Esophagus (tissue), 2 donors: ENCODE measurements at regions not wholly inside any gene's neighbourhood (a gene's known extent, or its start where the extent isn't known, plus 50 kb on each side); places are given as distances from the start of the nearest gene placed in this dataset.
"Not testable (repeated sequence)": the region's sequence is repeated elsewhere in the genome, so short reads cannot be mapped to it uniquely, and the experiment has no call there.

Experiments
- H3K27ac ChIP-seq, 2 donors: one replicate each; pipeline ENCODE4 v1.5.1; 2013; ENCODE audit warnings: low read depth in 2 of 2, mild to moderate bottlenecking in 2 of 2, inconsistent platforms in 1 of 2, low read length in 1 of 2, moderate library complexity in 1 of 2
- H3K27me3 ChIP-seq, 2 donors: one replicate each; pipeline ENCODE4 v1.6.1; 2013; ENCODE audit warnings: low read length in 2 of 2, control low read depth in 1 of 2, mild to moderate bottlenecking in 1 of 2; ENCODE audit not compliant: insufficient read depth in 2 of 2, control insufficient read depth in 1 of 2
- H3K36me3 ChIP-seq, 2 donors: one replicate each; pipeline ENCODE4 v1.6.1; 2013; ENCODE audit warnings: low read length in 1 of 2; ENCODE audit not compliant: control insufficient read depth in 2 of 2, insufficient read depth in 2 of 2
- H3K4me1 ChIP-seq, 2 donors: one replicate each; pipeline ENCODE4 v1.6.1; 2013; ENCODE audit warnings: low read length in 1 of 2; ENCODE audit not compliant: control insufficient read depth in 2 of 2, insufficient read depth in 2 of 2
- H3K4me3 ChIP-seq, 2 donors: one replicate each; pipeline ENCODE4 v1.5.1; 2013; ENCODE audit warnings: low read length in 2 of 2, mild to moderate bottlenecking in 2 of 2, low read depth in 1 of 2, moderate library complexity in 1 of 2
- H3K9me3 ChIP-seq, 2 donors: one replicate each; pipeline ENCODE4 v1.6.1; 2013; ENCODE audit warnings: mild to moderate bottlenecking in 2 of 2, low read depth in 1 of 2, low read length in 1 of 2, moderate library complexity in 1 of 2; ENCODE audit not compliant: control insufficient read depth in 2 of 2, insufficient read depth in 1 of 2
- WGBS, 2 donors: extraction: QIAGEN DNeasy Blood & Tissue Kit; methylation state at CpG; one replicate each; pipeline ENCODE4 v1.1.7; 2013; 5-methylcytosine and 5-hydroxymethylcytosine counted together
- donor health status: healthy with polysubstance abuse.
- donor health status: Bipolar disorder and iron deficiency.

DNA sequence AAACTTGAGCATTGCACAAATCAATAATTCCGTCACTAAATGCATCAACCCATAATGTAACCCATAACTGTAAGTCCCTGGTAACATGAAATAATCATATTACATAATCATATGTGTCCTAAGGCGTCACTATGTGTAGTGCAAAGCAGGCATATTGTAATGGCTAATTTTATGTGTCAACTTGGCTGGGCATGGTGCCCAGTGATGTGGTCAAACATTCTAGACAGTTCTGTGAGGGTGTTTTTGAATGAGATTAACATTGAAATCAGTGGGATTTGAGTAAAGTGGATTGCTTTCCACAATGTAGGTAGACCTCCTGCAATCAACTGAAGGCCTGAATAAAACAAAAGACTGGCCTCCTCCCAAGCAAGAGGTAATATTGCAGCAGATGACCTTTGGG is 794.4 kb upstream of the ACO1 start:
- 81 to 85% methylated on average over 2 of the region's 2 CpGs for WGBS, 2 donors
- no peaks in the 10 kb centered on the region for H3K4me1 ChIP-seq
- H3K27ac ChIP-seq, result no peak overlapping the region
- no peaks in the 10 kb centered on the region for H3K27me3 ChIP-seq
- no peak overlapping the region for H3K4me3 ChIP-seq
- no peaks in the 10 kb centered on the region for H3K36me3 ChIP-seq
- no peaks in the 10 kb centered on the region for H3K9me3 ChIP-seq

DNA sequence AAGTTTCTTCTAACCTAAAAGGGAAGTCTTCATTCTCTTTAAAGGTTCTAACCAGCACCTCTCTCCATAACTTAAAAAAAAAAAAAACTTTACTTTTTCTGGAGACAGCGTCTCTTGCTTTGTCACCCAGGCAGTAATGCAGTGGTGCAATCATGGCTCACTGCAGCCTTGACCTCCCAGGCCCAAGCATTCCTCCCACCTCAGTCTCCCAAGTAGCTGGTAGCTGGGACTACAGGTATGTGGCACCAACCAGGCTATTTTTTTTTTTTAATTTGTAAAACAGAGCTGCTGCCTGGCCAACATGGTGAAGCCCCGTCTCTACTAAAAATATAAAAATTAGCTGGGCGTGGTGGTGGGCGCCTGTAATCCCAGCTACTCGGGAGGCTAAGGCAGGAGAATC is 787.4 kb upstream of the ACO1 start:
- H3K27me3 ChIP-seq, H3K4me1 ChIP-seq, H3K4me3 ChIP-seq, H3K9me3 ChIP-seq, H3K27ac ChIP-seq, H3K36me3 ChIP-seq: not testable (repeated sequence)
- 91 to 93% methylated on average over 5 of the region's 5 CpGs for WGBS, 2 donors

DNA sequence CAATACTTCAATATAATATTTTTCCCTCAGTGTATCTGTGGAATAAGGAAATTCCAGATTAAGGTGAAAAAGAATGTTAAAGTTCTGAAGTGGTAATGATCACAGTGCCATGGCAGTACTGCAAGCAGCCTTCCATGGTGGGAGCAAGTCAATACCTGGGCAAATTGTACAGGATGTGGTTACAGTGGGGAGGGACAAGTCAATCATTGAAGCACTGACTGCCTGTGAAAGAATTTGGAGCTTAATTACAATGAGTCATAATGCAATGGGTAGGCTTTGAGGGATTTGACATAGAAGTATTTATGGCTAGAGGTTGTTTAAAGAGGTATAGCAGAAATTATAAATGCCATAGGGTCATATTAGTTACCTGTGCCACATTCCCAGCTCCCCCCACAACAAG is 786.5 kb upstream of the ACO1 start:
- no peaks in the 10 kb centered on the region for H3K27me3 ChIP-seq
- H3K4me3 ChIP-seq, result no peak overlapping the region
- no peaks in the 10 kb centered on the region for H3K9me3 ChIP-seq
- no peaks in the 10 kb centered on the region for H3K4me1 ChIP-seq
- H3K27ac ChIP-seq, result no peak overlapping the region
- no peaks in the 10 kb centered on the region for H3K36me3 ChIP-seq

DNA sequence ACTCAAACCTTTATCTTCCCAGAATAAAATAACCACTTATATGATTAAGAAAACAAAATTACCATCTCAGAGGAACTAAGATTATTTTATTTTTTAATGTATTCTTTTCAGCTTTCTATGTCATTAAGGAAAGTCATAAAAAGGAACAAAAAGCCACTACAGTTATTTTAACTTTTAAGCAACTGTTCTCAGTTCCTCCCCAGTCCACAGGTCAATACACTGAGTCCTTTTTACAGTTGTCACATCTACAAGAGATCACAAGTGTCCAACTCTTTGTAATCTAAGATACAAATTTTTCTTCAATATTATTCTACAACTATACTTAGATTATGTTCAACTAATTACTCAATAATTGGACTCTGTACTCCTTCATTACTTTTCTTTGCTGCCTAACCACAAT is 782.8 kb upstream of the ACO1 start:
- no peak overlapping the region for H3K4me3 ChIP-seq
- no peaks in the 10 kb centered on the region for H3K36me3 ChIP-seq
- no peaks in the 10 kb centered on the region for H3K4me1 ChIP-seq
- H3K27ac ChIP-seq, result no peak overlapping the region
- H3K9me3 ChIP-seq, result no peaks in the 10 kb centered on the region
- no peaks in the 10 kb centered on the region for H3K27me3 ChIP-seq

DNA sequence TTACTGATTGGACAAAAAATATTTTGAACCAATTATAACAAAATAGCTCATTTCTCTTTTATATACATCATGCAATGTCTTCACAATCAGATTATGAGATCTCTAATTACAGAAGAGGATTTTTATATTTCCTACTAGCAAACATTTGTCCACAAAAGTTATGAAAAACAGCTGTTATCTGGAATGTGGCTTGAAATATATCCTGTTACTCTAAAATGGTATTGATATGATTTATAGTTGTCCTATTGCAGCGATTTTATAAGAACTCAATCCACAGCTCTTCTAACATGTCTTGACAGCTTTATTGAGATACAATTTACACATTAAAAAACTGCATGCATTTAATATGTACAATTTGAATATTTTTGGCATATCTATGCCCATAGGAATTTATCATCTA is 779.9 kb upstream of the ACO1 start:
- Histone ChIP-seq H3K27ac (no peak overlapping the region), H3K9me3 (no peaks in the 10 kb centered on the region), H3K4me1 (no peaks in the 10 kb centered on the region), H3K4me3 (no peak overlapping the region), H3K27me3 (no peaks in the 10 kb centered on the region), H3K36me3 (no peaks in the 10 kb centered on the region)
- WGBS, 2 donors, result 46 to 57% methylated on average over 1 of the region's 1 CpG

DNA sequence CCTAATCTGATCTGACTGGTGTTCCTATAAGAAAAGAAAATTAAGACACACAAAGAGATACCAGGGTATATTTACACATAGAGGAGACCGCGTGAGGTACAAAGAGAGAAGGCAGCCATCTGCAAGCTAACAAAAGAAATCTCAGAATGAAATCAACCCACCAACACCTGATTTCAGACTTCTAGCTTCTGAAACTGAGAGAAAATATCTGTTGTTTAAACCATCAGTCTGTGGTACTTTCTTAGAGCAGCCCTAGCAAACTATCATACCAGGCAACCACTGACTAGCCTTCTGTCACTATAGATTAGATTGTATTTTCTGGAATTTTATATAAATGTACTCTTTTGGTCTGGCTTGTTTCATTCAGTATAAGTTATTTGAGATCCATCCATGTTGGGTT is 779.3 kb upstream of the ACO1 start:
- 89 to 94% methylated on average over 2 of the region's 2 CpGs for WGBS, 2 donors
- no peaks in the 10 kb centered on the region for H3K9me3 ChIP-seq
- H3K27ac ChIP-seq, result no peak overlapping the region
- H3K36me3 ChIP-seq, result no peaks in the 10 kb centered on the region
- H3K27me3 ChIP-seq, result no peaks in the 10 kb centered on the region
- no peaks in the 10 kb centered on the region for H3K4me1 ChIP-seq
- no peak overlapping the region for H3K4me3 ChIP-seq

DNA sequence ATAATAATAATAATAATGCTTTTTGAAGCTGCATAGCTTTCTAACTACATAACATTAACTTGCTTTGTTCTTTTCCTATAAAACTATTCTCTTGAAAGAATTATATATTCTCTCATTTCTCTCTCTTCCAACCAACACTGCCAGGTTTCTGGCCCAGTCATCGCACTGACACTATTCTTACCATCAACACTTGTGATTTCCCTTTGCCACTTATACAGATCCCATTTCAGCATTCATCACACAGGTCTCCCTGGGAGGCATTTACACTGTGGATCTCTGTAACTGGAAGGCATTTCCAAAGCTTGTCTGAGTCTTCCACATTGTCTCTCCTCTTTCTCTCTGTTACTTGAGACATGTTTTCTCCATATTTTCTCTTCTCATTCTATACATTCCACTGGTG is 777.8 kb upstream of the ACO1 start:
- Histone ChIP-seq H3K27me3 (no peaks in the 10 kb centered on the region), H3K36me3 (no peaks in the 10 kb centered on the region), H3K4me1 (no peaks in the 10 kb centered on the region), H3K27ac (no peak overlapping the region), H3K9me3 (no peaks in the 10 kb centered on the region), H3K4me3 (no peak overlapping the region)
- WGBS, 2 donors, result 81 to 91% methylated on average over 1 of the region's 1 CpG

DNA sequence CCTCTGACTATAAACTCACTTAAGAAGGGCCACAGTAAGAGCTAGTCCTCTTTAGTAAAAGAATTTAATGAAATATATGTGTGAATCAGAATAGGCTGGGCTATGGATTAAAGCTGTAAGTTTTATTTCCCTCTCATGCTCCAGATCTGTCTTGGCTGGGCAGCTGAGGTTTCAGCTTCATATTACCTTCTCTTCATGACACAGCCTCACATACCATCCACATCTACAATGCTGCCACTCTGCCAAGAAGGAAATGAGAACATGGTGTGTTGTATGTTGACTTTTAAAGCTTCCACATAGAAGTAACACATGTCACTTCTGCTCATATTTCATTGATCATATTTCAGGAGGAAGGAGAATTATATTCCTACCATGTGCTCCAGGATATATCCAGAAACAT is 776.0 kb upstream of the ACO1 start:
- H3K9me3 ChIP-seq, result no peaks in the 10 kb centered on the region
- H3K27ac ChIP-seq, result no peak overlapping the region
- no peaks in the 10 kb centered on the region for H3K27me3 ChIP-seq
- no peaks in the 10 kb centered on the region for H3K36me3 ChIP-seq
- H3K4me1 ChIP-seq, result no peaks in the 10 kb centered on the region
- H3K4me3 ChIP-seq, result no peak overlapping the region

DNA sequence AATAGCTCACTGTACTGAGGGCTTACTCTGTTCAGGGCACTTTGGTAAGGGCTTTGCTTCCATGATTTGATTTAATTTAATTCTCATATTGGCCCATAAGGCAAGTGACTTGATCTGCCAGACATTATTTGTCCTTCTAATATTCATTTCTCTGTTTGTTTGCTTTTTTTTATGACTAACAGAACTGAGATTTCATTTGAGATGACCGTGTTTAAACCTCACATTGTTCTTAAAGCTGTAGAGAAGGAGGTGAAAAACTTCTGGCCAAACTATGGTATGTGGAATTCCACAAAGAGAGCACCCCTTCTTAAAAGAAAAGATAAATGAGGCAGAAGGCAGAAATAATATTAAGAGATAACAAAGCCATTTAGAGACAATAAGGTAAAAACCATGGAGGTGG is 775.6 kb upstream of the ACO1 start:
- H3K36me3 ChIP-seq, result no peaks in the 10 kb centered on the region
- H3K9me3 ChIP-seq, result no peaks in the 10 kb centered on the region
- WGBS, 2 donors, result 38 to 39% methylated on average over 1 of the region's 1 CpG
- no peaks in the 10 kb centered on the region for H3K4me1 ChIP-seq
- H3K27me3 ChIP-seq, result no peaks in the 10 kb centered on the region
- no peak overlapping the region for H3K27ac ChIP-seq
- no peak overlapping the region for H3K4me3 ChIP-seq

DNA sequence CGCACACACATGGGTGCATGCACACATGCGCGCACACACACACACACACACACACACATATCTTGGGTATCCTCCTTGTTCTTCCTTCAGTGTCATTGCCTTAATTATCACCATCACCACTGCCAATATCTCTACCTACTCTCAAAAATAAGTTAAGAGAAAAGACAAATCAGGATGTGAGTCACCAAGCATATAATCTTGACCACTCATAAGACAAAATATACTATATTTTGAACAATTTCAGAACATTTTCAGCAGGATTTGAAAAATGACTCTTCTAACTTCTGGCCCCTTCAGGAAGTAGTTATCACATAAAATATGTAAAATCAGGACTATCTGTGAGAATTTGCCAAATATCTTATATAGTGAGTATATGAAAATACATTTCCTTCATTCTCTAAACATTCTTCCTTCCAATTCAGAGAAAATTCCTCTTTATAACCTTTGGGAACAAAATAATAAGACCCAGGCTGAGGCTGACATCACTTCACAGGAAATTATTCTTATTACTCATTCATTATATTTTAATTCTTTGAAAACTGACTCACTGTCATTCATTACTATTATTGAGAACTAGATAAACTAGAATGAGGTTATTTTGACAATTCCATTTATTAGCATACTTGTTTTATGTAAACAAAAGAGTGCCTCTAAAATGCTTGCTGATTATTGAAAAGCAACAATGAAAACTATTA is 772.0 kb upstream of the ACO1 start:
- 90 to 96% methylated on average over 3 of the region's 3 CpGs for WGBS, 2 donors
- H3K27ac ChIP-seq, result no peak overlapping the region
- no peaks in the 10 kb centered on the region for H3K4me1 ChIP-seq
- H3K9me3 ChIP-seq, result no peaks in the 10 kb centered on the region
- no peak overlapping the region for H3K4me3 ChIP-seq
- no peaks in the 10 kb centered on the region for H3K27me3 ChIP-seq
- H3K36me3 ChIP-seq, result no peaks in the 10 kb centered on the region
